ENCODE measurements at regions not wholly inside any gene's neighbourhood (a gene's known extent, or its start where the extent isn't known, plus 50 kb on each side); places are given as distances from the start of the nearest gene placed in this dataset.
"Not testable (repeated sequence)": the region's sequence is repeated elsewhere in the genome, so short reads cannot be mapped to it uniquely, and the experiment has no call there.

- TF ChIP-seq CTCF (conservative IDR thresholded peaks at IDR 0.05); EZH2 (IDR thresholded peaks at IDR 0.05; ENCODE audit: low read depth): not testable (repeated sequence)
Measured at GRCh38 chr1:221967538-221967937, 225.6 kb upstream of the DUSP10 start.

Data from PC-9 (cell line).